ENCODE measurements at regions not wholly inside any gene's neighbourhood (a gene's known extent, or its start where the extent isn't known, plus 50 kb on each side); places are given as distances from the start of the nearest gene placed in this dataset.
"Not testable (repeated sequence)": the region's sequence is repeated elsewhere in the genome, so short reads cannot be mapped to it uniquely, and the experiment has no call there.

DNA sequence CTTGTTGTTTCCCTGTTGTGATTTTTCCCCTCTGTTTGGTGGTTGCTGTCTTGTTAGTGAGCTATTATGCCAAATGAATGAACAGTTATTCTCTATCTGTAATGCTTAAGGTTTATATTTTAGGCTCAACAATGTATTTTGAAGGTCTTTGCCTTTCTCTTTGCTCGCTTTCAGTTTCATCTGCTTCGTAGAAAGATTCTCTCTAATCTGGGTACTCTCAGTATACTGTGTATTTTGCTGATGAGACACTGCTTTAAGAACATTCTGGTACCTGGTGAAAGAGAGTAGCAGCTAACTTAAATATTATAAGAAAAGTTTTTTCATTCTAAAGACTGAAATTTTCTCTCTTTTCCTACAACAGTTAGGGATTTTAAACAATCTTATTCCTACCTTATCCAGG, 1274.7 kb upstream of the PABPC4L start:
- Histone ChIP-seq H3K4me1 (peaks cover 16% of the 10 kb centered on the region), H3K4me3 (no peak overlapping the region), H3K27me3 (no peaks in the 10 kb centered on the region), H3K27ac (no peak overlapping the region), H3K36me3 (no peaks in the 10 kb centered on the region), H3K9me3 (no peaks in the 10 kb centered on the region), H3K9ac (no peak overlapping the region), H3K4me2 (no peak overlapping the region), H4K20me1 (no peaks in the 10 kb centered on the region)
- no peak for TF ChIP-seq Cebpa-rat (IDR thresholded peaks at IDR 0.05)

DNA sequence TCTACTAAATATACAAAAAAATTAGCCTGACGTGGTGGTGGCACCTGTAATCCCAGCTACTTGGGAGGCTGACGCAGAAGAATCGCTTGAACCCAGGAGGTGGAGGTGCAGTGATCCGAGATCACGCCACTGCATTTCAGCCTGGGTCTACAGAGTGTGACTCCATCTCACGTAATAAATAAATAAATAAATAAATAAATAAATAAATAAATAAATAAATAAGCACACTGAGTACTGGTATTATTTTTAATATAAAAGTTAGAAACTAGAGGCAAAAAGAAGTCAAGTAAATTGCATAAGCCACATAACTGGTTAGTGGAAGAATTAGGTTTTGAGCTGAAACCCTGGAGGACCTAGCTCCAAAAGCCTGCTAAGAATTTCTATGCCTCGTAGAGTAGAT, 1262.7 kb upstream of the PABPC4L start:
- Histone ChIP-seq H3K4me3 (no peak overlapping the region), H3K27me3 (no peaks in the 10 kb centered on the region), H3K9me3 (no peaks in the 10 kb centered on the region), H3K9ac (no peak overlapping the region), H3K36me3 (no peaks in the 10 kb centered on the region), H3K27ac (no peak overlapping the region), H3K4me2 (no peak overlapping the region), H3K4me1 (no peaks in the 10 kb centered on the region), H4K20me1 (no peaks in the 10 kb centered on the region)
- no peak for TF ChIP-seq Cebpa-rat (IDR thresholded peaks at IDR 0.05)

DNA sequence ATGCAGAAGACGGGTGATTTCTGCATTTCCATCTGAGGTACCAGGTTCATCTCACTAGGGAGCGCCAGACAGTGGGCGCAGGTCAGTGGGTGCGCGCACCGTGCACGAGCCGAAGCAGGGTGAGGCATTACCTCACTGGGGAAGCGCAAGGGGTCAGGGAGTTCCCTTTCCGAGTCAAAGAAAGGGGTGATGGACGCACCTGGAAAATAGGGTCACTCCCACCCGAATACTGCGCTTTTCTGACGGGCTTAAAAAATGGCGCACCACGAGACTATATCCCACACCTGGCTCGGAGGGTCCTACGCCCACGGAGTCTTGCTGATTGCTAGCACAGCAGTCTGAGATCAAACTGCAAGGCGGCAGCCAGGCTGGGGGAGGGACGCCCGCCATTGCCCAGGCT, 1246.0 kb upstream of the PABPC4L start:
- not testable (repeated sequence) for H3K27ac ChIP-seq

DNA sequence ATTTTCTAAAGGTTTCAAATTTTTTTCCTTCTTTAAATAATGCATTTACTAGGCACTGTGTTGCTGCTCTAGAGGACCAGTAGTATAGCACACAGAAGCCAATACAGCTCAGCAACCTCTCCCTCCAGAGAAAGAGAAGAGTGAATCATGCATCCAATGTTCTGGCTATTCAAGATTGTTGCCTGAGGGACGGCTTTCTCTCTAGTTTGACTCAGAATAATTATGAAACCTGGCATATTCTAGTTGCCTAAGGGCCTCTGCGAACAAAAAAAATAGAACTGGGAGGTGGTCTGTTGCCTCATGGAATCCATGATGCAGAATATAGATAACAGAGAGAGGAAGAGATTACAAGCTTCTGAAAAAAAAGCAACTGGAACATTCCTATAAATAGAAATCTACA, 1233.3 kb upstream of the PABPC4L start:
- TF ChIP-seq Cebpa-rat (IDR thresholded peaks at IDR 0.05), result no peak
- H3K9ac ChIP-seq, result no peak overlapping the region

More for the DNA sequence above, 1246.0 kb upstream of the PABPC4L start:
- H3K9ac ChIP-seq, H3K4me2 ChIP-seq, H4K20me1 ChIP-seq, H3K4me1 ChIP-seq, H3K9me3 ChIP-seq, H3K4me3 ChIP-seq, H3K36me3 ChIP-seq, H3K27me3 ChIP-seq: not testable (repeated sequence)

DNA sequence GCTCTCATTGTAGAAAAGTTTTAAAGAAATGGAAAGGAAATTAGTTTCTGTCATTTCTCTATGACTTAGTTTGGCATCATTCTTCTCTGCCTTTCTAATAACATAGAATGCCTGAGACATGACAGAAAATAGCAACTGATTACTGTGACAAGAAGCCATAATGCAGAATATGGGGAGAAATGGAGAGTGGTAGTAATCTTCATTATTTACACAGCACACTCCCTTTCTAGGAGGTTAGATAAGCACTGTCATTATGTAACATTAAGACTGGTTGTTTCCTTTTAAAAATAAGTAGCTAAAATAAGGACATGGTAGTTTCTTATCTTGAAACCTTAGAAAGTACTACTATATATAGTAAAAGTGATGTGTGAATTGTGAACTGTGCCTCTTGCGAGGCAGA, 1227.9 kb upstream of the PABPC4L start:
- H3K27ac ChIP-seq, result no peak overlapping the region
- TF ChIP-seq Cebpa-rat (IDR thresholded peaks at IDR 0.05), result no peak
- H3K4me2 ChIP-seq, result no peak overlapping the region
- no peaks in the 10 kb centered on the region for H3K9me3 ChIP-seq
- no peaks in the 10 kb centered on the region for H3K36me3 ChIP-seq
- H3K9ac ChIP-seq, result no peak overlapping the region
- H3K27me3 ChIP-seq, result no peaks in the 10 kb centered on the region
- no peak overlapping the region for H3K4me3 ChIP-seq
- no peaks in the 10 kb centered on the region for H4K20me1 ChIP-seq
- H3K4me1 ChIP-seq, result no peaks in the 10 kb centered on the region

More for the DNA sequence above, 1233.3 kb upstream of the PABPC4L start:
- Histone ChIP-seq H3K36me3 (no peaks in the 10 kb centered on the region), H3K4me3 (no peak overlapping the region), H3K4me2 (no peak overlapping the region), H3K27ac (no peak overlapping the region), H3K27me3 (no peaks in the 10 kb centered on the region), H3K4me1 (no peaks in the 10 kb centered on the region), H4K20me1 (no peaks in the 10 kb centered on the region), H3K9me3 (no peaks in the 10 kb centered on the region; the same call in none of the 2 replicates)

DNA sequence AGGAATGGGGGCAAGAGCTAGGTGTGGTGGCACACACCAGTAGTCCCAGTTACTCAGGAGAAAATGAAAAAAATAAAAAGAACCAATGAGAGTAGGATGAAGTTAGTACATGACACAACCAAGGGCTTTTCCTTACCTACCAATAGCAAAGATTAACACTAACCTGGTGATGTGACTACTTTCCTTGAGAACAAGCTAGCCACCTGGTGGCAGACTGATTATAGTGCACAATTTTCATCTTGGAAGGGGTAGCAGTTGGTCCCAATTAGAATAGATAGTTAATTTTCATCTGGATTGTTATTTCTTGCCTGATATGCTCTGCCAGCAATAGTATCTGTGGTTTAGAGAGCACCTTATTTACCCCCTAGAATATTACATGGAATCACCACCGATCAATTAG, 1216.8 kb upstream of the PABPC4L start:
- Histone ChIP-seq H3K9me3 (no peaks in the 10 kb centered on the region), H3K27me3 (no peaks in the 10 kb centered on the region), H3K36me3 (no peaks in the 10 kb centered on the region), H3K9ac (no peak overlapping the region), H3K4me1 (no peaks in the 10 kb centered on the region), H3K27ac (no peak overlapping the region), H3K4me2 (no peak overlapping the region), H3K4me3 (no peak overlapping the region), H4K20me1 (no peaks in the 10 kb centered on the region)
- no peak for TF ChIP-seq Cebpa-rat (IDR thresholded peaks at IDR 0.05)

DNA sequence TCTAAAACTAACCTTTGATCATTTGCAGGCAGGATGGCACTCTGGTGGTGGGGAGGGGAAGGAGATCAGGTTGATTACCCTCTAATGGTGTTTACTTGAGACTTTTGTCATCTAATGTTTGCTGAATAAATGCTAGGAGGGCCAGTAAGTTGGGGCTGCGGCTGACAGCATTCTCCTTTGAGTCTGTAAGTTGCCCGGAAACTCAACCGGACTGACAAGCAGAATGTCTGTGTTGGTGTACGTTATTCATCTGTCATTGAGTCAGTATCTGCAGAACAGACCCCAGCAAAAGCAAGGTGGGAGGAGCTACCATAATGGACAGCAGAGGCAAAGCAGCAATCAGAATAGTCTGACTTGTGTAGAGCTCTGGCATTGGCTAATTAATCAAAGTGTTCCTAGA, 1210.6 kb upstream of the PABPC4L start:
- H3K4me2 ChIP-seq, result no peak overlapping the region
- TF ChIP-seq Cebpa-rat (IDR thresholded peaks at IDR 0.05), result no peak
- H4K20me1 ChIP-seq, result no peaks in the 10 kb centered on the region
- no peaks in the 10 kb centered on the region for H3K36me3 ChIP-seq
- H3K4me1 ChIP-seq, result no peaks in the 10 kb centered on the region
- no peak overlapping the region for H3K4me3 ChIP-seq
- peaks cover 9% of the 10 kb centered on the region; the same call in 1 of the 2 replicates for H3K9me3 ChIP-seq
- no peaks in the 10 kb centered on the region for H3K27me3 ChIP-seq
- no peak overlapping the region for H3K9ac ChIP-seq
- no peak overlapping the region for H3K27ac ChIP-seq

DNA sequence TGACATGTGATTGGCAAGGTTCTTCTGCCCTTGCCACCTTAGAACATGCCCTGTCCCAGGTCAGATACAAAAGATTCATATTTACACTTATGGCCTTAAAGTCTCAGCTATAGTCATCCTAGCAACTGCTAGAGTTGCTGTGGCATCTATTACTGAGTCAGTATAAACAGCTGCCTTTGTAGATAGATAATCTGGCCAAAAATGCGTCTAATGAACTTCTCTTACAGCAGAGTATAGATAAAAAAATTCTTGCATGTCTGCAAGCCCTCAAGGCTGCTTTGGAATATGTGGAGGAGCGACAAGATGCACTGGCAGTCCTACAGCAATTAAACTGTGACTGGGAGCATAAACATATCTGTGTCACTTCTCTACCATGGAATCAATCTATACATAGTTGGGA, 1209.7 kb upstream of the PABPC4L start:
- Histone ChIP-seq H3K36me3 (no peaks in the 10 kb centered on the region), H3K27me3 (no peaks in the 10 kb centered on the region), H3K4me3 (no peak overlapping the region), H4K20me1 (no peaks in the 10 kb centered on the region), H3K9ac (no peak overlapping the region), H3K27ac (no peak overlapping the region), H3K4me1 (no peaks in the 10 kb centered on the region), H3K9me3 (peaks cover 16% of the 10 kb centered on the region), H3K4me2 (no peak overlapping the region)
- no peak for TF ChIP-seq Cebpa-rat (IDR thresholded peaks at IDR 0.05)

DNA sequence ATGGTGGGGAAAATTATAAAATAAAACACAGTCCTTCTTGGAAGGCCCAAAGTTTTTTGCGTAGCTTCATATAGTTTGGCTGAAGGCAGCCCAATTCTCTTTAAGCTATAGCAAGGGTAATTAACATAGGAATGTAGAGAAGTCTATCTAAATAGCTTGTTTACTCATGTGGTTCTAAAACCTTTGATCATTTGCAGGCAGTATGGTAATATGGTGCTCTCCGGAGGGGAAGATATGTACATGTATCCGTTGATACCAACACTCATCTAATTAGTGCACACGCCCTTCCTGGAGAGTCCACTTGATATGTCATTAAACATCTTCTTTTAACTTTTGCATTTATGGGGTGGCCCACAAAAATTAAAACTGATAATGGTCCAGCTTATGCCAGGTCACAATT, 1207.7 kb upstream of the PABPC4L start:
- H3K4me3 ChIP-seq, H3K4me1 ChIP-seq, H3K27ac ChIP-seq, H3K9ac ChIP-seq, H3K4me2 ChIP-seq, H3K36me3 ChIP-seq, H3K27me3 ChIP-seq, H4K20me1 ChIP-seq: not testable (repeated sequence)
- H3K9me3 ChIP-seq, result peaks cover 29% of the 10 kb centered on the region

DNA sequence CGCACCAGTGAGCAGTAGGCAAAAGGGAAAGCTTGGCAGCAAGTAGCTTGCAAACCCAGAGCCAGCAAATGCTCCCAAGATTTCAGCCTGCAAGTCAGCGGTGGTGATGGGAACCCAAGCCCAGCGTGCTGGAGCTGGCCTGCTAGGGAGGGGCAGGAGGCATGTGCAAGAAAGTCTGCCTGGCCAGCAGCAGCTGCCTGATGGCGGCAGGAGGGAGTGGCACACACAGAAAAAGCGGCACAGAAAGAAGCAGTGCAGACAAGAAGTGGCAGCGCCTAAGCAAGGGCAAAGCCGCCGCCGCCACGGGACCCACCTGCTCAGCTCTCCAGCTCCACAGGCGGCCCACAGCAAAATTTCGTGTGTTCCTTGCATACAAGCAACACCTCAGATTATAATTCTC, 1206.5 kb upstream of the PABPC4L start:
- no peaks in the 10 kb centered on the region for H3K4me1 ChIP-seq
- peaks cover 29% of the 10 kb centered on the region for H3K9me3 ChIP-seq
- TF ChIP-seq Cebpa-rat (IDR thresholded peaks at IDR 0.05), result no peak
- no peak overlapping the region for H3K4me3 ChIP-seq
- no peaks in the 10 kb centered on the region for H3K27me3 ChIP-seq
- no peak overlapping the region for H3K4me2 ChIP-seq
- no peaks in the 10 kb centered on the region for H3K36me3 ChIP-seq
- H4K20me1 ChIP-seq, result no peaks in the 10 kb centered on the region
- H3K9ac ChIP-seq, result no peak overlapping the region
- no peak overlapping the region for H3K27ac ChIP-seq

DNA sequence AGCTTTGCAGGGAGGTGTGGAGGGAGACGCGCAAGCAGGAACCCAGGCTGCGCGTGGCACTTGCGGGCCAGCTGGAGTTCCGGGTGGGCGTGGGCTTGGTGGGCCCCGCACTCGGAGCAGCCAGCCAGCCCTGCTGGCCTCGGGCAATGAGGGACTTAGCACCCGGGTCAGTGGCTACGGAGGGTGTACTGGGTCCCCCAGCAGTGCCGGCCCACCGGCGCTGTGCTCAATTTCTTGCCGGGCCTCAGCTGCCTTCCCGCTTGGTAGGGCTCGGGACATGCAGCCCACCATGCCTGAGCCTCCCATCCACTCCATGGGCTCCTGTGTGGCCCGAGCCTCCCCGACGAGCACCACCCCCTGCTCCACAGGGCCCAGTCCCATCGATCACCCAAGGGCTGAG, 1205.0 kb upstream of the PABPC4L start:
- H4K20me1 ChIP-seq, H3K4me3 ChIP-seq, H3K27ac ChIP-seq, H3K36me3 ChIP-seq, H3K4me2 ChIP-seq, H3K9ac ChIP-seq, H3K4me1 ChIP-seq, H3K27me3 ChIP-seq: not testable (repeated sequence)
- H3K9me3 ChIP-seq, result peaks cover 29% of the 10 kb centered on the region

Data from BLaER1 (cell line).